WI38 (cell line): ENCODE measurements at regions not wholly inside any gene's neighbourhood (a gene's known extent, or its start where the extent isn't known, plus 50 kb on each side); places are given as distances from the start of the nearest gene placed in this dataset.
"Not testable (repeated sequence)": the region's sequence is repeated elsewhere in the genome, so short reads cannot be mapped to it uniquely, and the experiment has no call there.

Experiments
- H3K4me3 ChIP-seq: 2 replicates; pipeline ENCODE4 v1.5.1; 2011; ENCODE audit warnings: low read depth, mild to moderate bottlenecking, control low read depth, low read length
- CTCF ChIP-seq: IDR thresholded peaks from 2 replicates; pipeline ENCODE4 v1.5.1; 2012; ENCODE audit warnings: low read depth, mild to moderate bottlenecking, control low read depth, low read length

GRCh38 chr1:182169203-182169602, 107.7 kb upstream of the ZNF648 start:
- no peak for TF ChIP-seq CTCF

GRCh38 chr1:182166750-182167149, 105.2 kb upstream of the ZNF648 start:
- TF ChIP-seq CTCF: no peak
- no peak overlapping the region for H3K4me3 ChIP-seq

More at GRCh38 chr1:182169203-182169602, 107.7 kb upstream of the ZNF648 start:
- no peak overlapping the region for H3K4me3 ChIP-seq

GRCh38 chr1:182166321-182166720, 104.8 kb upstream of the ZNF648 start:
- H3K4me3 ChIP-seq: no peak overlapping the region
- TF ChIP-seq CTCF: no peak

- TF ChIP-seq CTCF: no peak
- no peak overlapping the region for H3K4me3 ChIP-seq
Measured at GRCh38 chr1:182164273-182164672, 102.8 kb upstream of the ZNF648 start.

GRCh38 chr1:182163821-182164223, 102.3 kb upstream of the ZNF648 start:
- H3K4me3 ChIP-seq: no peak overlapping the region
- no peak for TF ChIP-seq CTCF

- no peak overlapping the region for H3K4me3 ChIP-seq
- TF ChIP-seq CTCF: no peak
Measured at GRCh38 chr1:182159443-182159842, 97.9 kb upstream of the ZNF648 start.

- no peak overlapping the region for H3K4me3 ChIP-seq
- no peak for TF ChIP-seq CTCF
Measured at GRCh38 chr1:182157187-182157586, 95.7 kb upstream of the ZNF648 start.

GRCh38 chr1:182154425-182154824, 92.9 kb upstream of the ZNF648 start:
- H3K4me3 ChIP-seq: not testable (repeated sequence)
